HepG2 (cell line): ENCODE measurements at regions not wholly inside any gene's neighbourhood (a gene's known extent, or its start where the extent isn't known, plus 50 kb on each side); places are given as distances from the start of the nearest gene placed in this dataset.
A peak's percentile ranks its signal among the peaks of the same experiment; 100 is the strongest.

Experiments used
- ATAC-seq: fragments of 200-7000 bp; cut with Tn5 transposase; 3 replicates; pipeline ENCODE4 v1.9.1; 2020; ENCODE audit warnings: mild to moderate bottlenecking, moderate library complexity
- BruUV-seq: library from RNA; stranded (reverse); fragments of 400-500 nt; replicated peaks from 2 replicates; lab custom pipeline; 2021; lab: Mats Ljungman, UMichigan
- CTCF ChIA-PET: fragments of 300-600 bp; formaldehyde crosslinking; extraction: SDS; loops from one replicate; lab custom pipeline; 2021; ENCODE audit warnings: low total read pairs, inconsistent platforms, low intra/inter-chr PET ratio; lab: Yijun Ruan, JAX
- POLR2A ChIA-PET: fragments of 350-600 bp; sonication (Branson Sonifier 250); formaldehyde crosslinking; loops from one replicate; lab custom pipeline; 2020; ENCODE audit warnings: antibody characterized with exemption, inconsistent platforms; lab: Yijun Ruan, JAX
- DNase-seq: peaks from one replicate; pipeline ENCODE4 v3.0.0-alpha.2; 2015; ENCODE audit warnings: low spot score
- FAIRE-seq: peaks from 3 replicates; lab custom pipeline; 2011; peaks lifted over from hg19 to GRCh38; lab: Jason Lieb, UNC
- H2AFZ ChIP-seq: one replicate; pipeline ENCODE4 v1.6.1; 2011; ENCODE audit warnings: low read length, inconsistent platforms
- H3K27ac ChIP-seq: fragments of 300-600 bp; 3 replicates; pipeline ENCODE4 v1.8.0; 2011; ENCODE audit warnings: mixed run types, mild to moderate bottlenecking, mixed read lengths, low read length, inconsistent platforms; ENCODE audit not compliant: insufficient read depth; ENCODE audit errors: extremely low read length
- H3K27me3 ChIP-seq, 2 experiments: fragments of 200-600 bp in 1 of 2; 2 replicates in 1 of 2; 3 replicates in 1 of 2; pipeline versions ENCODE4 v1.6.0 to v1.8.0; 2011; ENCODE audit warnings: low read length in 2 of 2, mild to moderate bottlenecking in 2 of 2, moderate library complexity in 2 of 2, inconsistent platforms in 1 of 2; ENCODE audit not compliant: insufficient read depth in 2 of 2, control insufficient read depth in 1 of 2
- H3K36me3 ChIP-seq, 2 experiments: fragments of 200-600 bp in 1 of 2; replicated peaks in 1 of 2; 2 replicates in 1 of 2; 3 replicates in 1 of 2; pipeline versions ENCODE4 v1.5.1 to v1.8.0; 2011; ENCODE audit warnings: low read length in 2 of 2, inconsistent platforms in 1 of 2; ENCODE audit not compliant: insufficient read depth in 2 of 2, control insufficient read depth in 1 of 2
- H3K4me1 ChIP-seq: 2 replicates; pipeline ENCODE4 v1.5.1; 2012; ENCODE audit warnings: low read length, inconsistent platforms; ENCODE audit not compliant: insufficient read depth
- H3K4me2 ChIP-seq: 2 replicates; pipeline ENCODE4 v1.6.0; 2011; ENCODE audit warnings: low read depth, low read length, inconsistent platforms
- H3K4me3 ChIP-seq, 3 experiments: fragments of 200-600 bp in 1 of 3; sonication (generic), shearing (Covaris generic) in 1 of 3; replicated peaks in 1 of 3; 2 replicates each; pipeline ENCODE4 v1.5.1; 2011 to 2016; ENCODE audit warnings: low read length in 3 of 3, inconsistent platforms in 2 of 3, low read depth in 2 of 3, mild to moderate bottlenecking in 2 of 3, control low read depth in 1 of 3, mixed read lengths in 1 of 3; ENCODE audit not compliant: insufficient read depth in 1 of 3
- H3K79me2 ChIP-seq: one replicate; pipeline ENCODE4 v1.6.1; 2011; ENCODE audit warnings: low read length, inconsistent platforms; ENCODE audit not compliant: insufficient read depth
- H3K9ac ChIP-seq: 2 replicates; pipeline ENCODE4 v1.6.0; 2011; ENCODE audit warnings: mild to moderate bottlenecking, low read depth, low read length, inconsistent platforms; ENCODE audit not compliant: insufficient read depth
- H3K9me3 ChIP-seq: 2 replicates; pipeline ENCODE4 v1.5.1; 2012; ENCODE audit warnings: mild to moderate bottlenecking, low read length
- H4K20me1 ChIP-seq: 2 replicates; pipeline ENCODE4 v1.6.0; 2011; ENCODE audit warnings: inconsistent platforms, mild to moderate bottlenecking, low read length, moderate library complexity; ENCODE audit not compliant: insufficient read depth
- AKAP8 ChIP-seq: sonication (generic); formaldehyde crosslinking; IDR thresholded peaks from 2 replicates; pipeline ENCODE4 v1.5.1; 2020; ENCODE audit warnings: mild to moderate bottlenecking, missing genetic modification reagents
- BATF2 ChIP-seq: sonication (generic); formaldehyde crosslinking; IDR thresholded peaks from 2 replicates; pipeline ENCODE4 v1.8.0; 2022; ENCODE audit warnings: mild to moderate bottlenecking, missing genetic modification reagents, moderate library complexity
- HMGA1 ChIP-seq: sonication (generic); formaldehyde crosslinking; conservative IDR thresholded peaks from 2 replicates; pipeline ENCODE4 v1.4.0; 2020; ENCODE audit warnings: missing genetic modification reagents
- JARID2 ChIP-seq: sonication (generic); formaldehyde crosslinking; IDR thresholded peaks from 2 replicates; pipeline ENCODE4 v1.8.1; 2023; ENCODE audit warnings: missing genetic modification reagents, inconsistent platforms; ENCODE audit not compliant: insufficient replicate concordance
- SAP130 ChIP-seq: IDR thresholded peaks from 2 replicates; pipeline ENCODE4 v1.6.1; 2016; ENCODE audit warnings: low read depth
- SP2 ChIP-seq: sonication (generic); formaldehyde crosslinking; IDR thresholded peaks from 2 replicates; pipeline ENCODE4 v1.5.1; 2020; ENCODE audit warnings: mild to moderate bottlenecking, missing genetic modification reagents
- TMF1 ChIP-seq: sonication (generic); formaldehyde crosslinking; IDR thresholded peaks from 2 replicates; pipeline ENCODE4 v1.8.1; 2022; ENCODE audit warnings: low read depth, missing genetic modification reagents
- ZBTB14 ChIP-seq: sonication (generic); formaldehyde crosslinking; IDR thresholded peaks from 2 replicates; pipeline ENCODE4 v1.4.0; 2020; ENCODE audit warnings: missing genetic modification reagents
- ZNF282 ChIP-seq: fragments of 450-650 bp; IDR thresholded peaks from 2 replicates; pipeline ENCODE4 v1.6.1; 2018; ENCODE audit not compliant: partially characterized antibody
- ZNF607 ChIP-seq: sonication (generic); formaldehyde crosslinking; IDR thresholded peaks from 2 replicates; pipeline ENCODE4 v1.5.1; 2020; ENCODE audit warnings: missing genetic modification reagents, mild to moderate bottlenecking, borderline replicate concordance
- ZNF615 ChIP-seq: sonication (generic); formaldehyde crosslinking; IDR thresholded peaks from 2 replicates; pipeline ENCODE4 v1.5.0; 2020; ENCODE audit warnings: mild to moderate bottlenecking, missing genetic modification reagents, borderline replicate concordance
- ZNF691 ChIP-seq: sonication (generic); formaldehyde crosslinking; IDR thresholded peaks from 2 replicates; pipeline ENCODE4 v1.4.0; 2020; ENCODE audit warnings: missing genetic modification reagents, low read depth, mild to moderate bottlenecking, borderline replicate concordance
- ZSCAN22 ChIP-seq: sonication (generic); formaldehyde crosslinking; IDR thresholded peaks from 2 replicates; pipeline ENCODE4 v1.4.0; 2020; ENCODE audit warnings: mild to moderate bottlenecking, missing genetic modification reagents
- WGBS: methylation state at CpG from one replicate; pipeline ENCODE4 v1.1.6; 2017; ENCODE audit warnings: low lambda C conversion rate; 5-methylcytosine and 5-hydroxymethylcytosine counted together
- in situ Hi-C: cut with HindIII; loops from 2 replicates; pipeline ENCODE4 v1.10.0; 2017; ENCODE audit warnings: low pct_unique_long_range_greater_than_20kb; ENCODE audit not compliant: extremely low pct_ligation_motif_present
- intact Hi-C: fragments of 100-400 bp; cut with micrococcal nuclease; formaldehyde crosslinking; loops from one replicate; pipeline ENCODE4 v1.10.0; 2022; ENCODE audit not compliant: unreplicated experiment
- TF ChIP-seq, protein P1 (sequence below): IDR thresholded peaks from 2 replicates; pipeline ENCODE4 v1.6.1; 2016; ENCODE audit warnings: missing genetic modification reagents, missing compliant biosample characterization
- TF ChIP-seq, protein P2 (sequence below): IDR thresholded peaks from 2 replicates; pipeline ENCODE4 v1.4.0; 2020; ENCODE audit warnings: mild to moderate bottlenecking, missing genetic modification reagents

DNA sequence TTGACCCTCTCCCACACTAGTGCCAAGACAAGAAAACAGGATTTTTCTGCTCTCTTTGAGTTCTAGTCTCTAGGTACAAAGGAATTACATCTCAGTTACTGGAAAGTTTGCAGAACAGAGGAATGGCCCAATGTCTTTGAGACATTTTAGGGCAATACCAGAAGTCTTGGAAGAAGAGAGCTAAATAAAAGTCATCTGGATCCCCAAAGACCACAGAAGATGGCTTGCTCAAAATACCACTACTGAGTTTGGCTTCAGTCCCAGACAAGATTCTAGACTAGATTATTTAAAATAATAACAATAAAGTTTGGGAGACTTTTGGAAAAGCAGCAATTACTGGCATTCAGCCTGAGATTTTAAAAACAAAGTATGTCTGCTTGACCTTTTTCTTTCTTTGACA lies 61.9 kb upstream of the HK2 start (continued):
- TF ChIP-seq ZBTB14, result no peak
- TF ChIP-seq ZNF615, result no peak

GRCh38 chr2:74777161-74777900 lies 56.6 kb upstream of the HK2 start:
- H3K9me3 ChIP-seq, result no peaks in the 10 kb centered on the region
- peak overlapping the region; percentile 88 for H3K4me2 ChIP-seq
- in situ Hi-C loops, result no loop called here
- 22% methylated on average over 8 of the region's 8 CpGs for WGBS
- no peak overlapping the region for H2AFZ ChIP-seq
- H3K4me3 ChIP-seq, result peak overlapping the region; percentile 14 to 67 (median 44); a peak in 4 of 6 replicates
- no peak for DNase-seq
- H3K4me1 ChIP-seq, result peaks cover 47% of the 10 kb centered on the region
- no peak overlapping the region for H3K27ac ChIP-seq
- POLR2A ChIA-PET, result no interaction called here
- H4K20me1 ChIP-seq, result no peaks in the 10 kb centered on the region
- no TSS peak for BruUV-seq
- no peaks in the 10 kb centered on the region for H3K79me2 ChIP-seq
- CTCF ChIA-PET, result no interaction called here
- H3K36me3 ChIP-seq, result no peaks in the 10 kb centered on the region
- FAIRE-seq, result no peak
- intact Hi-C loops, result no loop called here
- H3K9ac ChIP-seq, result peak overlapping the region; percentile 63; the same call in 1 of the 2 replicates
- H3K27me3 ChIP-seq, result peaks cover 0 to 21% of the 10 kb centered on the region in 2 experiments; a peak in 2 of 5 replicates
- peak; percentile 23; the same call in 2 of the 3 replicates for ATAC-seq
- TF ChIP-seq HMGA1 (CRISPR knock-in tag) (no peak), ZNF691 (CRISPR knock-in tag) (0 out of 2 replicates have a peak, but pooled peaks have one; percentile 26), ZSCAN22 (CRISPR knock-in tag) (no peak), TMF1 (CRISPR knock-in tag) (no peak), AKAP8 (CRISPR knock-in tag) (peak; percentile 63; the same call in 1 of the 2 replicates), JARID2 (CRISPR knock-in tag) (no peak), ZNF282 (no peak), SAP130 (CRISPR knock-in tag) (0 out of 2 replicates have a peak, but pooled peaks have one; percentile 12), BATF2 (CRISPR knock-in tag) (no peak), ZNF607 (CRISPR knock-in tag) (no peak), SP2 (CRISPR knock-in tag) (no peak)
- TF ChIP-seq, protein P1, sequence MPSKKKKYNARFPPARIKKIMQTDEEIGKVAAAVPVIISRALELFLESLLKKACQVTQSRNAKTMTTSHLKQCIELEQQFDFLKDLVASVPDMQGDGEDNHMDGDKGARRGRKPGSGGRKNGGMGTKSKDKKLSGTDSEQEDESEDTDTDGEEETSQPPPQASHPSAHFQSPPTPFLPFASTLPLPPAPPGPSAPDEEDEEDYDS (CRISPR knock-in tag), result peak; percentile 14; the same call in 1 of the 2 replicates
- TF ChIP-seq, protein P2, sequence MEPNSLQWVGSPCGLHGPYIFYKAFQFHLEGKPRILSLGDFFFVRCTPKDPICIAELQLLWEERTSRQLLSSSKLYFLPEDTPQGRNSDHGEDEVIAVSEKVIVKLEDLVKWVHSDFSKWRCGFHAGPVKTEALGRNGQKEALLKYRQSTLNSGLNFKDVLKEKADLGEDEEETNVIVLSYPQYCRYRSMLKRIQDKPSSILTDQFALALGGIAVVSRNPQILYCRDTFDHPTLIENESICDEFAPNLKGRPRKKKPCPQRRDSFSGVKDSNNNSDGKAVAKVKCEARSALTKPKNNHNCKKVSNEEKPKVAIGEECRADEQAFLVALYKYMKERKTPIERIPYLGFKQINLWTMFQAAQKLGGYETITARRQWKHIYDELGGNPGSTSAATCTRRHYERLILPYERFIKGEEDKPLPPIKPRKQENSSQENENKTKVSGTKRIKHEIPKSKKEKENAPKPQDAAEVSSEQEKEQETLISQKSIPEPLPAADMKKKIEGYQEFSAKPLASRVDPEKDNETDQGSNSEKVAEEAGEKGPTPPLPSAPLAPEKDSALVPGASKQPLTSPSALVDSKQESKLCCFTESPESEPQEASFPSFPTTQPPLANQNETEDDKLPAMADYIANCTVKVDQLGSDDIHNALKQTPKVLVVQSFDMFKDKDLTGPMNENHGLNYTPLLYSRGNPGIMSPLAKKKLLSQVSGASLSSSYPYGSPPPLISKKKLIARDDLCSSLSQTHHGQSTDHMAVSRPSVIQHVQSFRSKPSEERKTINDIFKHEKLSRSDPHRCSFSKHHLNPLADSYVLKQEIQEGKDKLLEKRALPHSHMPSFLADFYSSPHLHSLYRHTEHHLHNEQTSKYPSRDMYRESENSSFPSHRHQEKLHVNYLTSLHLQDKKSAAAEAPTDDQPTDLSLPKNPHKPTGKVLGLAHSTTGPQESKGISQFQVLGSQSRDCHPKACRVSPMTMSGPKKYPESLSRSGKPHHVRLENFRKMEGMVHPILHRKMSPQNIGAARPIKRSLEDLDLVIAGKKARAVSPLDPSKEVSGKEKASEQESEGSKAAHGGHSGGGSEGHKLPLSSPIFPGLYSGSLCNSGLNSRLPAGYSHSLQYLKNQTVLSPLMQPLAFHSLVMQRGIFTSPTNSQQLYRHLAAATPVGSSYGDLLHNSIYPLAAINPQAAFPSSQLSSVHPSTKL (CRISPR knock-in tag), result 0 out of 2 replicates have a peak, but pooled peaks have one; percentile 17
